CD8-positive, alpha-beta memory T cell (primary cell): ENCODE measurements at regions not wholly inside any gene's neighbourhood (a gene's known extent, or its start where the extent isn't known, plus 50 kb on each side); places are given as distances from the start of the nearest gene placed in this dataset.

ENCODE experiments used
- CTCF ChIA-PET: fragments of 350-600 bp; sonication (Branson Sonifier 250); formaldehyde crosslinking; loops from one replicate; lab custom pipeline; 2021; ENCODE audit warnings: antibody characterized with exemption; lab: Charles Lee
- POLR2A ChIA-PET: fragments of 350-600 bp; sonication (Branson Sonifier 250); formaldehyde crosslinking; loops from one replicate; lab custom pipeline; 2021; ENCODE audit warnings: antibody characterized with exemption; lab: Charles Lee
- DNase-seq, 5 donors: peaks; one replicate each; pipeline versions ENCODE4 v3.0.0 to v3.0.0-alpha.2; 2020 to 2022; ENCODE audit warnings: mixed read lengths in 1 of 5
- H3K27ac ChIP-seq: one replicate; pipeline ENCODE4 v1.7.0; 2013; ENCODE audit warnings: low read depth, mild to moderate bottlenecking, low read length, moderate library complexity
- H3K27me3 ChIP-seq: 2 replicates; pipeline ENCODE4 v1.7.0; 2013; ENCODE audit warnings: low read length, mild to moderate bottlenecking; ENCODE audit not compliant: insufficient read depth, poor library complexity, severe bottlenecking
- H3K36me3 ChIP-seq: 2 replicates; pipeline ENCODE4 v1.7.0; 2013; ENCODE audit warnings: mild to moderate bottlenecking, low read length, moderate library complexity; ENCODE audit not compliant: insufficient read depth
- H3K4me1 ChIP-seq: 2 replicates; pipeline ENCODE4 v1.7.0; 2013; ENCODE audit warnings: mild to moderate bottlenecking, low read length, moderate library complexity; ENCODE audit not compliant: insufficient read depth
- H3K4me3 ChIP-seq: 2 replicates; pipeline ENCODE4 v1.7.0; 2013; ENCODE audit warnings: mild to moderate bottlenecking, low read length
- H3K9me3 ChIP-seq: 2 replicates; pipeline ENCODE4 v1.7.0; 2013; ENCODE audit warnings: mild to moderate bottlenecking, low read length
- H3K27ac Mint-ChIP-seq, 8 donors: one replicate each; pipeline ENCODE4 v1.8.0; 2020 to 2021; ENCODE audit warnings: mixed read lengths in 8 of 8, mild to moderate bottlenecking in 6 of 8, inconsistent platforms in 3 of 8, moderate library complexity in 3 of 8
- H3K27me3 Mint-ChIP-seq, 2 donors: one replicate each; pipeline ENCODE4 v1.8.0; 2020 to 2021; ENCODE audit warnings: mixed read lengths in 2 of 2, mild to moderate bottlenecking in 1 of 2, moderate library complexity in 1 of 2
- H3K36me3 Mint-ChIP-seq, 3 donors: one replicate each; pipeline ENCODE4 v1.8.0; 2020 to 2021; ENCODE audit warnings: mixed read lengths in 3 of 3, inconsistent platforms in 1 of 3, mild to moderate bottlenecking in 1 of 3
- H3K4me1 Mint-ChIP-seq, 3 donors: one replicate each; pipeline ENCODE4 v1.8.0; 2020 to 2021; ENCODE audit warnings: mixed read lengths in 3 of 3, inconsistent platforms in 1 of 3, mild to moderate bottlenecking in 1 of 3
- H3K4me3 Mint-ChIP-seq, 7 donors: one replicate each; pipeline ENCODE4 v1.8.0; 2020 to 2021; ENCODE audit warnings: mixed read lengths in 7 of 7, mild to moderate bottlenecking in 6 of 7, moderate library complexity in 4 of 7, inconsistent platforms in 2 of 7
- H3K9me3 Mint-ChIP-seq, 5 donors: one replicate each; pipeline ENCODE4 v1.8.0; 2020 to 2022; ENCODE audit warnings: mixed read lengths in 5 of 5, mild to moderate bottlenecking in 3 of 5, moderate library complexity in 2 of 5, inconsistent platforms in 1 of 5

- Histone ChIP-seq H3K27me3 (no peaks in the 10 kb centered on the region), H3K36me3 (no peaks in the 10 kb centered on the region), H3K4me1 (no peaks in the 10 kb centered on the region), H3K4me3 (no peak overlapping the region), H3K27ac (no peak overlapping the region), H3K9me3 (no peaks in the 10 kb centered on the region)
- no peaks in the 10 kb centered on the region for H3K36me3 Mint-ChIP-seq
- POLR2A ChIA-PET = no interaction called here
- H3K4me3 Mint-ChIP-seq = no peak overlapping the region
- H3K27ac Mint-ChIP-seq = no peak overlapping the region
- H3K9me3 Mint-ChIP-seq = peaks cover 5 to 52% (median 14%) of the 10 kb centered on the region in 5 donors
- DNase-seq = no peak
- H3K4me1 Mint-ChIP-seq = no peaks in the 10 kb centered on the region
- CTCF ChIA-PET = no interaction called here
- H3K27me3 Mint-ChIP-seq = no peaks in the 10 kb centered on the region
Measured at GRCh38 chr14:26128931-26129671, 468.7 kb downstream of the NOVA1 start.

- no peaks in the 10 kb centered on the region for H3K27me3 ChIP-seq
- CTCF ChIA-PET = no interaction called here
- Mint-ChIP-seq H3K4me1 (no peaks in the 10 kb centered on the region), H3K9me3 (peaks cover 5 to 19% (median 15%) of the 10 kb centered on the region in 5 donors), H3K36me3 (no peaks in the 10 kb centered on the region), H3K27ac (no peak overlapping the region), H3K27me3 (peaks cover 0 to 2% of the 10 kb centered on the region in 2 donors), H3K4me3 (no peak overlapping the region)
- no peak for DNase-seq
- H3K9me3 ChIP-seq = no peaks in the 10 kb centered on the region
- no peak overlapping the region for H3K27ac ChIP-seq
- H3K36me3 ChIP-seq = no peaks in the 10 kb centered on the region
- H3K4me3 ChIP-seq = no peak overlapping the region
- H3K4me1 ChIP-seq = no peaks in the 10 kb centered on the region
- POLR2A ChIA-PET = no interaction called here
Measured at GRCh38 chr14:26124896-26125438, 472.9 kb downstream of the NOVA1 start.

- peaks cover 5 to 15% (median 15%) of the 10 kb centered on the region in 5 donors for H3K9me3 Mint-ChIP-seq
- Histone ChIP-seq H3K4me1 (no peaks in the 10 kb centered on the region), H3K4me3 (no peak overlapping the region), H3K36me3 (no peaks in the 10 kb centered on the region), H3K27me3 (no peaks in the 10 kb centered on the region), H3K9me3 (no peaks in the 10 kb centered on the region), H3K27ac (no peak overlapping the region)
- no peak for DNase-seq
- CTCF ChIA-PET = no interaction called here
- no peaks in the 10 kb centered on the region for H3K4me1 Mint-ChIP-seq
- H3K27ac Mint-ChIP-seq = no peak overlapping the region
- no peaks in the 10 kb centered on the region for H3K36me3 Mint-ChIP-seq
- H3K27me3 Mint-ChIP-seq = peaks cover 0 to 2% of the 10 kb centered on the region in 2 donors
- POLR2A ChIA-PET = no interaction called here
- no peak overlapping the region for H3K4me3 Mint-ChIP-seq
Measured at GRCh38 chr14:26123459-26123858, 474.4 kb downstream of the NOVA1 start.

- Histone ChIP-seq H3K36me3 (no peaks in the 10 kb centered on the region), H3K4me1 (no peaks in the 10 kb centered on the region), H3K9me3 (no peaks in the 10 kb centered on the region), H3K27ac (no peak overlapping the region), H3K27me3 (no peaks in the 10 kb centered on the region), H3K4me3 (no peak overlapping the region)
- POLR2A ChIA-PET = no interaction called here
- Mint-ChIP-seq H3K4me1 (no peaks in the 10 kb centered on the region), H3K9me3 (peaks cover 3 to 10% (median 9%) of the 10 kb centered on the region in 5 donors), H3K27me3 (peaks cover 0 to 2% of the 10 kb centered on the region in 2 donors), H3K4me3 (no peak overlapping the region), H3K27ac (no peak overlapping the region), H3K36me3 (no peaks in the 10 kb centered on the region)
- CTCF ChIA-PET = interaction anchor here (1.2 kb wide), 1 partner anchor 17 kb away, joined by 4 read pairs; no protein-coding TSS in a partner anchor
- DNase-seq = no peak
Measured at GRCh38 chr14:26121181-26121580, 476.7 kb downstream of the NOVA1 start.

GRCh38 chr14:26113911-26114640 lies 483.8 kb downstream of the NOVA1 start:
- Mint-ChIP-seq H3K27me3 (no peaks in the 10 kb centered on the region), H3K4me1 (no peaks in the 10 kb centered on the region), H3K4me3 (no peak overlapping the region), H3K9me3 (peaks cover 0 to 30% (median 6%) of the 10 kb centered on the region in 5 donors), H3K36me3 (no peaks in the 10 kb centered on the region), H3K27ac (no peak overlapping the region)
- H3K36me3 ChIP-seq = no peaks in the 10 kb centered on the region
- H3K9me3 ChIP-seq = no peaks in the 10 kb centered on the region
- ChIA-PET POLR2A (no interaction called here), CTCF (no interaction called here)
- no peaks in the 10 kb centered on the region for H3K4me1 ChIP-seq
- no peak overlapping the region for H3K4me3 ChIP-seq
- H3K27me3 ChIP-seq = no peaks in the 10 kb centered on the region
- no peak for DNase-seq
- H3K27ac ChIP-seq = no peak overlapping the region

- no peaks in the 10 kb centered on the region for H3K9me3 ChIP-seq
- CTCF ChIA-PET = no interaction called here
Measured at GRCh38 chr14:26104717-26105116, 493.1 kb downstream of the NOVA1 start.

GRCh38 chr14:26097852-26098251 lies 500.0 kb downstream of the NOVA1 start:
- Mint-ChIP-seq H3K27me3 (no peaks in the 10 kb centered on the region), H3K27ac (no peak overlapping the region), H3K36me3 (no peaks in the 10 kb centered on the region), H3K9me3 (peaks cover 6 to 36% (median 9%) of the 10 kb centered on the region in 5 donors), H3K4me1 (no peaks in the 10 kb centered on the region), H3K4me3 (no peak overlapping the region)
- H3K27ac ChIP-seq = no peak overlapping the region
- no peaks in the 10 kb centered on the region for H3K9me3 ChIP-seq
- ChIA-PET POLR2A (no interaction called here), CTCF (no interaction called here)
- H3K4me3 ChIP-seq = no peak overlapping the region
- no peak for DNase-seq
- H3K27me3 ChIP-seq = no peaks in the 10 kb centered on the region
- no peaks in the 10 kb centered on the region for H3K36me3 ChIP-seq
- H3K4me1 ChIP-seq = no peaks in the 10 kb centered on the region

More at GRCh38 chr14:26104717-26105116, 493.1 kb downstream of the NOVA1 start:
- Mint-ChIP-seq H3K4me3 (no peak overlapping the region), H3K27ac (no peak overlapping the region), H3K36me3 (no peaks in the 10 kb centered on the region), H3K4me1 (no peaks in the 10 kb centered on the region), H3K27me3 (peaks cover 0 to 1% of the 10 kb centered on the region in 2 donors), H3K9me3 (peaks cover 7 to 23% (median 20%) of the 10 kb centered on the region in 5 donors)
- POLR2A ChIA-PET = no interaction called here
- H3K4me1 ChIP-seq = no peaks in the 10 kb centered on the region
- no peaks in the 10 kb centered on the region for H3K27me3 ChIP-seq
- no peaks in the 10 kb centered on the region for H3K36me3 ChIP-seq
- no peak for DNase-seq
- no peak overlapping the region for H3K27ac ChIP-seq
- no peak overlapping the region for H3K4me3 ChIP-seq

- H3K4me1 Mint-ChIP-seq = no peaks in the 10 kb centered on the region
- H3K4me3 Mint-ChIP-seq = no peak overlapping the region
- CTCF ChIA-PET = no interaction called here
- no peaks in the 10 kb centered on the region for H3K27me3 Mint-ChIP-seq
- H3K4me3 ChIP-seq = no peak overlapping the region
- H3K36me3 ChIP-seq = no peaks in the 10 kb centered on the region
- H3K36me3 Mint-ChIP-seq = peaks cover 0 to 3% (median 0%) of the 10 kb centered on the region in 3 donors
- no peak for DNase-seq
- H3K4me1 ChIP-seq = no peaks in the 10 kb centered on the region
- peaks cover 6 to 42% (median 18%) of the 10 kb centered on the region in 5 donors for H3K9me3 Mint-ChIP-seq
- H3K9me3 ChIP-seq = no peaks in the 10 kb centered on the region
- no peak overlapping the region for H3K27ac Mint-ChIP-seq
- POLR2A ChIA-PET = no interaction called here
- H3K27ac ChIP-seq = no peak overlapping the region
- H3K27me3 ChIP-seq = no peaks in the 10 kb centered on the region
Measured at GRCh38 chr14:26088275-26088674, 509.6 kb downstream of the NOVA1 start.
